Fibroblast of skin of right quadriceps (primary cell): ENCODE measurements at regions not wholly inside any gene's neighbourhood (a gene's known extent, or its start where the extent isn't known, plus 50 kb on each side); places are given as distances from the start of the nearest gene placed in this dataset.

Experiments used
- DNase-seq: peaks from one replicate; pipeline ENCODE4 v3.0.0-alpha.2; 2013

GRCh38 chr17:51496378-51496777 is 236.0 kb downstream of the UTP18 start:
- DNase-seq: no peak

DNA sequence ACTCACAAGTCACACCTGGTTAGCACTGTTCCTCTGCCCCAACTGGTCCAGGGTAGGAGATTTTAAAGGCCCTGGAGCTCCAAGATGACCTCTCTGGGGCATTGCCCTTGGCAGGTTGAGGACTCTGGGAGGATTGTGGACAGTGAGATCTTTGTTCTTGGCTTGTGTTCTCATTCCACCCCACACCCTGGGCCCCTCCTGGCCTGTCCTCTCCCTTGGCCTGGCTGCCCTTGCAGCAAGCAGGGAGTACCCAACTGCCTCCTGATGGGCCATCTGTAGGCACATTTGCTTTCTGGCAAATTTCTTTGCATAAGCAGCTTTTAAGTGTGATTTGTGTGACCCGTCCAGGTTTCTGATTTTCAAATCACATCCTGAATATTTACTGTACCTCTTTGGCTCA is 239.6 kb downstream of the UTP18 start:
- DNase-seq: no peak

GRCh38 chr17:51500454-51500853 is 240.1 kb downstream of the UTP18 start:
- DNase-seq: no peak

DNA sequence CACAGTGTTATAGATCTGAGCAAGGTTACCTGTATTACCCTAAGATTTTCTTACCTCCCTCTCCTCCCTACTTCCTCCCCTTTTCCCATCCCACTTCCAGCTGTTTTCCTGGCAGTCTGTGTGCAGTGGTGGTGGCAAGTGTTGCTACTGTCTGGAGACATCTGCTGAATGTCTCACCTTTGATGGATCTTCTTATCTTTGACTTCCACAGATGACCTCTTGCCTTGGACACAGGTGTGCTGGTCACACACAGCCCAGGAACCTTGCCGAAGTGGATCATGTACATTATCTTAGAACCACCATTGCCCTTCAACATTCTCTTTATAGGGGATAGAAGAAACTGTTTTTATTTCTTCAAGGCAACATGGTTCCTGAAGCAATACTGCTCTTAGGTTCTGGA is 245.1 kb downstream of the UTP18 start:
- DNase-seq: no peak

DNA sequence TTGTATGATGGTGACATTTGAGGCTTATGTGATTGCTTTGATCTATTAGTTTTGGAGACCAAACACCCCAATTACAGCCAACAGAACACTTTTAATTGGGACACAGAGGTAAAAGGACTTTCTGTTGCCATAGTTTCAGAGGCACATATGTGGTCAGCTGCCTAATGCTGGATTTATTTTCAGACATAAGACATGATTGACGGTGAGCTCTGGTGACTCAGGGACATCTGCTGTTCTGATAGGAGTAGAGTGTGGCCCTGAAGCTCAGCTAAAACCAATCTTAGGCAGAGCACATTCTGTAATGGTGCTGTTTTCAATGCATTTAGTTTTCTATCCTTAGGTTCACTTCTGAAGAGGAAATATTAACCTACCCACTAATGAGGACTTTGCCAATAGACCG is 247.1 kb downstream of the UTP18 start:
- no peak for DNase-seq

DNA sequence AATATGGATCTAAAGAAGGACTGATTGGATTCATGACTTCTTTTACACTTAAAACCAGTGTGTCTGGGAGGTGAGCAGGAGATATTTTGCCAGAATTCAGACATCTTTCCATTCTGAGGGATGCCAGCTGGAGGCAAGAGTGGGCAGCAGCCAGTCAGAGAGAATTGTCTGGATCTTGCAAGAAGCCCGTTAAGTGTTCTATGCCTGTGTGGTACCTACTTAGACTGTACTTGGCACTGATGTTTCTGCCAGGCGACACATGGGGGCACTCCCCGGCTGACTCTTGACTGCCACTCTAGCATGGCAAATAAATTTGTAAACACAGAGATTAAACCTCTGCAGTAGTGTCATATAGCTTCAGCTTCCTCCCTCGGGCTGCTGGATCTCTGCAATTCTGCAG is 247.7 kb downstream of the UTP18 start:
- no peak for DNase-seq

DNA sequence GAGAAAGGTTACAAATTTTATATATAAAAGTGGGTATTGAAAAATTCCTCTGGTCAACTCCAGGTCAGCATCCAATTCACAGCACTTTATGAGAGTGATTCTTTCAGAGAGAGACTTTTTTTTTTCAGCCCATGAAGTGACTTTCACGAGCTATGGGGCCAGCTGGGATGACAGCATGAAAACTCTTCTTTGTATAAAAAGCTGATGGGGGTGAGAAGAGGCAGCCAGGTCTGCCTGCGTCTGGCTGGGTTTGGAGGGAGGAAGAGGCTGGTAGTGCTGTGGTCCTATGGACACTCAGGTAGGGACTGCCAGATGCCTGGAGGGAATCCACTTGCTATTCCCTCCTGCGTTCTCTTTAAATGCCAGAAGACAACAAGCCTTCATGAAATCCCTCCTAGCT is 250.6 kb downstream of the UTP18 start:
- DNase-seq: no peak

DNA sequence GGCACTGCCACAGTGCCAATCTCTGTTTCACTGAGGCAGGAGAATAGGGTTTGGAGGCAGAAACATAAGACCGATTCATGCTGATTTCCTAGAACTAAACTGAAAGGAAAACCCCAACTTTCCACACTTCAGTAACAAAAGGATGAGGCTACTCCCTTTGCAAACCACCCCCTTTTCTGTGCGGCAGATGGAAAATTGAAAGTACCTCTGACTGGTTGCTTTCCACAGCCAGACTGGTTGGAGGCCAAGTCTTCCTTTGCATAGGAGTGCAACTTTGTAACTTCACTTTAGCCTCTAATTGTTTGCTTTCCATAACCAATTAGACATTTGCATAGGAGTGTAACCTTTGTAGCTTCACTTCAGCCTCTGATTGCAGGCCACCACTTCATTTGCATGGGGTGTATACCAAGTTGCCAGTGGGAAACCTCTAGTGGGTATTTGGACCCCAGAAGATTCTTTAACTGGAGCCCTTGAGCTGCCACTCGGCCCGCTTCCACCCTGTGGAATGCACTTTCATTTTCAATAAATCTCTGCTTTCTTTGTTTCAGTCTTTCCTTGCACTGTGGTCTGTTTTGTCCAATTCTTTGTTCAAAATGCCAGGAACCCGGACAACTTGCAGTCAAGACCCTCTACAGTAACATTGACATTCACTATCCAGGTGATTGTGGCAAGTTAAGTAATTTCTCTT is 252.0 kb downstream of the UTP18 start:
- DNase-seq: no peak

DNA sequence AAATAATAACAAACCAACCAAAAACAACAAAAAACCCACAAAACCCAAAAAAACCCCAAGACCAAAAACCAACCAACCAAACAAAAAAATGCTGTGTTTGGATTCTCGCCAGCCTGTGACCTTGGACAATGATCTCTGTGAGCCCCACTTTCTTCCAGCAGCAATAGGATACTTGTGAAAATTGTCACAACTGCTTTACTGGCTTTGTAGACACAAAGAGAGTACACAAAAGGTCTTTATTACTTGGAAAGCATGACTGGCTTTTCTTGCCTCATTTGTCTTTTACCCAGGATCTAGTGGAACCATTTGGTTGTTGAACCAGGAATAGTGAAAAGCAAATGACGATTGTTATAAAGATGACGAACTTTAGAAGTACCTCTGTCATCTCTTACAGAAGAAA is 256.6 kb downstream of the UTP18 start:
- DNase-seq: no peak

DNA sequence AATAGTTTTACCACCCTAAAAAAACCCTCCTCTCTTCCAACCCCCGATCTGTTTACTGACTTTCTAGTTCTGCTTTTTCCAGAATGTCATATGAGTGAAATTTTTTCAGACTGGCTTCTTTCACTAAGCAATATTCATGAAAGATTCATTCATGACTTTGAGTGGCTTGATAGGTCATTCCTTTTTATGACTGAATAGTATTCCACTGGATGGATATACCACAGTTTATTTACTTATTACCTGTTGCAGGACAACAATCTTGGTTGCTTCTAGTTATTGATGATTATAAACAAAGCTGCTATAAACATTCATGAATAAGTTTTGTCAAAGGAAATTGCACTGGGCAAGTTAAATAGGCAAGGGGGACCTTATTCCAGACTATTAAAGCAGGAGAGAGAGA is 264.2 kb downstream of the UTP18 start:
- no peak for DNase-seq

DNA sequence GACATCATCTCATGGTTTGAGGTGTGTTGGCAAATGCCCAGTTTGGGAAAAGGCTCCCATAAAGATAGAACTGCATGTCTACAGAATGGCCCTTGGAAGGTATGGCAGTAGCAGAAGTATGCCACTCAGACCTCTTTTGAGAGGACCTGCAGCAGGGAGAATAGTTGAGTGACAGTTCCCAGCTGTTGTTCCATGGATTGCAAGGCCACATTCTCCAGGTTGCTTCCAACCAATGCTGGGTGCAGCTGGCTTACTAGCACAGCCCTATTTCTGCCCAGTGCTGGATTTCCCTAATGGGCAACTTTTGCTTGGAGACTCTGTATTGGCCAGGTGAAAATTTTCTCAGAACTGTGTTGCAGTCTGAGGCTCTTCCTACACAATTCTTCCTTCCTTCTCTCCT is 266.2 kb downstream of the UTP18 start:
- no peak for DNase-seq

DNA sequence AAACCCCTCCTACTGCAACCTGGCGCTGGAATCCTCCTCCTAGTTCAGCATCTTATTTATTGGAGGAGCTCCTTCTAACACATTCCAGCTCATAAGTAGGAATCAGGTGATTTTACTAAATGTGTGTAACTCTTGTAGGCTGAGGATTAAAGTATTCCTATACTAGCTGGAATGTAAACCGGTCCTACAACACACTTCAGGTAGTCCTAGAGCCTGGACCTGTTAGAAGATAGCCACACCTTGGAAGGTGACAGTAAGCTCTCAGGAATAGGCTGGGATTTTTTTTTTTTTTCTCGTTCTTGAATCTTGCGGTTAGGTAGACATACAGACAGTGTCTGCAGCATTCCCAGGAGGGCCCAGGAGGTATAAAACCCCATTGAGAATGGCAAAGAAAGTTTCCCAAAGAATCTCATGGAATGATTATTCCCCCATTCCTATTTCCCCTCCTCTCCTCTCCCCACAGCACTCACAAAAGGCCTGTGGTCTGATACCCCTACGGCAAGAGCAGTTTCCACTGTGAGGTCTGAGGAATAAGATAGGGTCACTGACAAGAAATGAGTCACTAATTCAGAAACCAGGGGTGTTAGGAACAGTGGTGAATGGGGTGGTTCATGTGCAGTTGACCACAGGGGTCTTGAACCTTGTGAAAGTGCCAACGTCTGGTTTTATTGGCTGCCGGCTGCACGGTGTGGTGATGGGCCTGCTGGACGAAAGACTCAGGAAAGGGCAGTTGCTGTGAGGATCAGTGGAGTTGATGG is 267.1 kb downstream of the UTP18 start:
- no peak for DNase-seq

- DNase-seq: no peak
Measured at GRCh38 chr17:51528111-51528510, 267.8 kb downstream of the UTP18 start.

DNA sequence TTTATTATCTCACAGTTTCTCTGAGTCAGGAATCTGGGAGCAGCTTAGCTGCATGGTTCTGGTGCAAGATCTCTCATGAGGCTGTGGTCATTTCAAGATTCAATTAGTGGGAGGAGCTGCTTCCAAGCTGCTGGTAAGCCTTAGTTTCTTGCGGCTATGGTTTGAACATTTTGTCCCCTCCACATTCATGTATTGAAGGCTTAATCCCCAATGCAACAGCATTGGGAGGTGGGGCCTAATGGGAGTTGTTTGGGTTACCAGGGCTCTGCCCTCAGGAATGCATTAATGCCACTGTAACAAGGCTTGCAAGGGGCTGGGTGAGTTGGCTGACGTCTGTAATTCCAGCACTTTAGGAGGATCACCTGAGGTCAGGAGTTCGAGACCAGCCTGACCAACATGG is 272.9 kb downstream of the UTP18 start:
- DNase-seq: no peak

GRCh38 chr17:51533821-51534220 is 273.5 kb downstream of the UTP18 start:
- no peak for DNase-seq

DNA sequence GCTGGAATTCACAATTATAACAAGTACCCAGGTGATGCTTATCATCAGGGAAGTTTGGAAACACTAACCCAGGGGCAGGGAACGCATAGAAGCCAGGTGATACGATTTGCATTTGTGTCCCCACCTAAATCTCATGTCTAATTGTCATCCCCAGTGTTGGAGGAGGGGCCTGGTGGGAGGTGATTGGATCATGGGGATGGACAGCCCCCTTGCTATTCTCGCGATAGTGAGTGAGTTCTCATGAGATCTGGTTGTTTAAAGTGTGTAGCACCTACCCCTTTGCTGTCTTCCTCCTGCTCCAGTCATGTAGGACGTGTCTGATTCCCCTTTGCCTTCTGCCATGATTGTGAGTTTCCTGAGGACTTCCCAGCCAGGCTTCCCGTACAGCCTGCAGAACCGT is 276.3 kb downstream of the UTP18 start:
- DNase-seq: no peak

DNA sequence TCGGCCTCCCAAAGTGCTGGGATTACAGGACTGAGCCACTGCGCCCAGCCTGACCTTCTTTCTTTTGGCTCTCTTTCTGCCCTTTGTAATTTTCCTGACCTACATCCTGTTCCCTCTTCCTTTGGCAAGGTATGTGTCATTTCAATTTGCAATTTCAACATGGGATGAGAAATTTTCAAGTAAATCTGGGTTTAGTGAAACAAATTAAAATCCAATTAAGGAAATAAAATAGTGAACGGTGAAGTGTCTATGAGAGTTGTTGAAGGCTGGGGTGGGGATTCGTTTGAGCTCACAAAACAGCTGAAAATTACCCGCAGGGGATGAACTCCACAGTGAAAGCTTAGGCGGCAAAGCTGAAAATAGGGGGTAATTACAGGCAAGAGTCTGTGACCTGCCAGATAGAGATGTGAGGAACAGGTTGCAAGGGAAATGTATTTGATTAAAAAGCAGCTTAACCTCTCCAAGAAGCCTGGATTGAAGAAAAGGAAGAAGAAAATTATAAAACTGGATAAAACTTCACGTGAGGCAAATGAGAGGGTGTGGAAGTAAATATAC is 277.7 kb downstream of the UTP18 start:
- DNase-seq: no peak

DNA sequence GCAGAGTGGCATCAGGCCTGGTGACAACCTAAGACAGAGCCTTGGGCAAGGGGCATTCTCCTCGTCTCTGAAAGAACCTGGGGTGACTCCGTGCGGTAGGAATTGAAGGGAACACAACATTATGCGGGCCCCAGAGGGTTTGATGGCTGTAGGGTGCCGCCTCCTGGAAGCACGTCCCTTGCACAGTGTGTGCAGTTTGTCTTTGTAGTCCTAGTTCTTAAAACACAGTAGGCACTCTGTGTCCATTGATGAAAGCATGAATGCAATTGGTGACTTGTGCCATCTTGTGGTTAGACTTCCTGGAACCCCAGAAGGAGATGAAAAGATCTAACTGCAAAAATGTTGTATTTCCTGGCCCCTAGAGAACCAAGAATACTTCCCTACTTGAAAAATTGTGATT is 279.8 kb downstream of the UTP18 start:
- no peak for DNase-seq

DNA sequence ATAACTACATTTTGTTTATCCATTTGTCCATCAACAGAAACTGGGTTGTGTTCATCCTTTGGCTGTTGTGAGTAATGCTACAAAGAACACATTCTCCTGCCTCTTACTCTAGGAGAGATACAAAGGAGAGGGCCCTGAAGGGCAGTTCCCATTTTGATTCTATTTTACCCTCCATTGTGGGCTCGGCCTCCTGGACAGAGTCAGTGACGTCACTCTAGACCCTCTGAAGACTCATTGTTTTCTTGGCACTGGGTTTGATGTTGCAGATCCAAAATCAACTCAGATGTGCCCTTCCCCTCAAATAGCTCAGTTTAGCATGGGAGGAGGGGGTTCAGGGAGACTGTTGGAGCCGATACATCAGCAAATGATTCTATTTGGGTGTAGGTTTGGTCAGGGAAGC is 280.9 kb downstream of the UTP18 start:
- no peak for DNase-seq

DNA sequence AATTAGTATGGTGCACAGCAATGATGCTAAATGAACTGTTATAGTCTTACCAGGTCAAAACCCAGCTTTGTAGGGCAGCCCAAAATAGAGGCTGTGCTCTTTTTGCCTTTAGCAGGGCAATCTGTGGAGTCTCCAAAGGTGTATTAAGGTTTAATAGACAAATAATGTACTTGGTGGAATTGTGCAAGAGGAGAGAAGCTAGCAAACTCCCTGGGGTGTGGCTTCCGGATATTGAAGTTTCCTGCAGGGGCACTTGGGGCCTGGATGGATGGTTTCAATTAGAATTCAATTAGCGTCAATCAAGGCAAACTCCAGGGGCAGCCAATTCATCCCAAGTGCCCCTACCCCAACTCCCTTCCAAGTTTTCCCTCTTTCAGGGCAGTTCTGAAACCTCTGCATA is 285.8 kb downstream of the UTP18 start:
- no peak for DNase-seq

- no peak for DNase-seq
Measured at GRCh38 chr17:51548125-51548524, 287.8 kb downstream of the UTP18 start.

- no peak for DNase-seq
Measured at GRCh38 chr17:51555153-51555552, 294.8 kb downstream of the UTP18 start.

- DNase-seq: no peak
Measured at GRCh38 chr17:51559778-51560177, 299.4 kb downstream of the UTP18 start.

- DNase-seq: no peak
Measured at GRCh38 chr17:51560398-51560797, 300.1 kb downstream of the UTP18 start.

GRCh38 chr17:51563961-51564360 is 303.6 kb downstream of the UTP18 start:
- DNase-seq: no peak
